Kidney (tissue), 13 donors: ENCODE measurements at regions not wholly inside any gene's neighbourhood (a gene's known extent, or its start where the extent isn't known, plus 50 kb on each side); places are given as distances from the start of the nearest gene placed in this dataset.

ENCODE experiments used
- DNase-seq, 5 donors: peaks; one replicate each; pipeline ENCODE4 v3.0.0-alpha.2; 2013 to 2020
- FAIRE-seq: peaks from 2 replicates; lab custom pipeline; 2012; peaks lifted over from hg19 to GRCh38; lab: Jason Lieb, UNC
- H3K27ac ChIP-seq, 2 donors: one replicate each; pipeline ENCODE4 v1.7.0; 2013; ENCODE audit warnings: low read depth in 2 of 2, low read length in 2 of 2, inconsistent platforms in 1 of 2
- H3K27me3 ChIP-seq: one replicate; pipeline ENCODE4 v1.7.1; 2013; ENCODE audit warnings: low read length, inconsistent platforms; ENCODE audit not compliant: control insufficient read depth, insufficient read depth
- H3K36me3 ChIP-seq, 3 donors: one replicate each; pipeline versions ENCODE4 v1.7.0 to v1.7.1; 2013; ENCODE audit warnings: low read length in 3 of 3, control low read depth in 1 of 3, inconsistent platforms in 1 of 3; ENCODE audit not compliant: insufficient read depth in 3 of 3, control insufficient read depth in 2 of 3
- H3K4me1 ChIP-seq, 3 donors: one replicate each; pipeline versions ENCODE4 v1.7.0 to v1.7.1; 2013; ENCODE audit warnings: low read length in 3 of 3, inconsistent platforms in 1 of 3, low read depth in 1 of 3; ENCODE audit not compliant: control insufficient read depth in 2 of 3, insufficient read depth in 2 of 3
- H3K4me3 ChIP-seq, 3 donors: one replicate each; pipeline versions ENCODE4 v1.7.0 to v1.8.1; 2013; ENCODE audit warnings: low read length in 3 of 3, control low read depth in 1 of 3, inconsistent platforms in 1 of 3
- H3K9ac ChIP-seq, 3 donors: one replicate each; pipeline versions ENCODE4 v1.7.0 to v1.7.1; 2013; ENCODE audit warnings: low read length in 3 of 3, control low read depth in 1 of 3, inconsistent platforms in 1 of 3
- H3K9me3 ChIP-seq, 3 donors: one replicate each; pipeline versions ENCODE4 v1.7.0 to v1.7.1; 2013; ENCODE audit warnings: low read length in 3 of 3, control low read depth in 1 of 3, inconsistent platforms in 1 of 3; ENCODE audit not compliant: control insufficient read depth in 2 of 3, insufficient read depth in 1 of 3
- CTCF ChIP-seq: IDR thresholded peaks from 3 replicates; pipeline ENCODE4 v1.5.1; 2012; ENCODE audit warnings: mild to moderate bottlenecking, moderate library complexity, borderline replicate concordance; ENCODE audit not compliant: insufficient read depth; ENCODE audit errors: extremely low read depth
- intact Hi-C: fragments of 100-400 bp; cut with DNase I; formaldehyde crosslinking; loops from one replicate; pipeline ENCODE4 v1.11.1; 2022
- donor health status: control.
- donor health status: control.
- donor health status: control.
- donor health status: control.
- donor health status: control.
- donor health status: DM: yes; HTN: yes; CAD: no.
- donor health status: Normal renal cell carcinoma (clear cell type).

- intact Hi-C loops: no loop called here
- no peak overlapping the region for H3K9ac ChIP-seq
- no peak overlapping the region for H3K4me3 ChIP-seq
- H3K27me3 ChIP-seq: no peaks in the 10 kb centered on the region
- FAIRE-seq (no peak), DNase-seq (no peak)
- no peaks in the 10 kb centered on the region for H3K9me3 ChIP-seq
- no peaks in the 10 kb centered on the region for H3K36me3 ChIP-seq
- no peak overlapping the region for H3K27ac ChIP-seq
- H3K4me1 ChIP-seq: no peaks in the 10 kb centered on the region
- TF ChIP-seq CTCF: no peak
These were observed 477.7 kb downstream of the TFAP2A start for GRCh38 chr6:9937031-9937763.

GRCh38 chr6:9936551-9936950, 478.3 kb downstream of the TFAP2A start:
- H3K9ac ChIP-seq: no peak overlapping the region
- no peak overlapping the region for H3K4me3 ChIP-seq
- intact Hi-C loops: no loop called here
- no peaks in the 10 kb centered on the region for H3K9me3 ChIP-seq
- DNase-seq: peak in 4 of 5 donors; percentile 37 to 65 (median 52)
- no peaks in the 10 kb centered on the region for H3K27me3 ChIP-seq
- H3K4me1 ChIP-seq: no peaks in the 10 kb centered on the region
- FAIRE-seq: no peak
- H3K36me3 ChIP-seq: no peaks in the 10 kb centered on the region
- TF ChIP-seq CTCF: no peak
- H3K27ac ChIP-seq: no peak overlapping the region

- DNase-seq (no peak), FAIRE-seq (no peak)
- H3K27me3 ChIP-seq: no peaks in the 10 kb centered on the region
- no peaks in the 10 kb centered on the region for H3K9me3 ChIP-seq
- no peak overlapping the region for H3K9ac ChIP-seq
- H3K36me3 ChIP-seq: no peaks in the 10 kb centered on the region
- no peak overlapping the region for H3K27ac ChIP-seq
- intact Hi-C loops: no loop called here
- H3K4me1 ChIP-seq: no peaks in the 10 kb centered on the region
- no peak overlapping the region for H3K4me3 ChIP-seq
- no peak for TF ChIP-seq CTCF
These were observed 481.2 kb downstream of the TFAP2A start for GRCh38 chr6:9933677-9934076.
